Activated CD8-positive, alpha-beta T cell treated with anti-CD3 and anti-CD28 coated beads for 36 hours (primary cell): ENCODE measurements at regions not wholly inside any gene's neighbourhood (a gene's known extent, or its start where the extent isn't known, plus 50 kb on each side); places are given as distances from the start of the nearest gene placed in this dataset.

Source experiments
- ATAC-seq: fragments of 200-7000 bp; cut with Tn5 transposase; one replicate; pipeline ENCODE4 v1.10.0; 2021; ENCODE audit warnings: mild to moderate bottlenecking, moderate library complexity
- CTCF ChIA-PET: fragments of 350-600 bp; sonication (Branson Sonifier 250); formaldehyde crosslinking; loops from one replicate; lab custom pipeline; 2021; ENCODE audit warnings: antibody characterized with exemption; lab: Charles Lee
- POLR2A ChIA-PET: fragments of 350-600 bp; sonication (Branson Sonifier 250); formaldehyde crosslinking; loops from one replicate; lab custom pipeline; 2021; ENCODE audit warnings: antibody characterized with exemption; lab: Charles Lee
- DNase-seq: peaks from one replicate; pipeline ENCODE4 v3.0.0-alpha.2; 2020
- H3K27ac Mint-ChIP-seq: one replicate; pipeline ENCODE4 v1.8.0; 2021; ENCODE audit warnings: mild to moderate bottlenecking, mixed read lengths
- H3K27me3 Mint-ChIP-seq: one replicate; pipeline ENCODE4 v1.8.0; 2021; ENCODE audit warnings: mixed read lengths
- H3K36me3 Mint-ChIP-seq: one replicate; pipeline ENCODE4 v1.8.0; 2021; ENCODE audit warnings: low read depth, mixed read lengths
- H3K4me1 Mint-ChIP-seq: one replicate; pipeline ENCODE4 v1.8.0; 2021; ENCODE audit warnings: low read depth, mixed read lengths
- H3K4me3 Mint-ChIP-seq: one replicate; pipeline ENCODE4 v1.8.0; 2021; ENCODE audit warnings: mild to moderate bottlenecking, moderate library complexity, mixed read lengths
- H3K9me3 Mint-ChIP-seq: one replicate; pipeline ENCODE4 v1.8.0; 2021; ENCODE audit warnings: mixed read lengths
- intact Hi-C: fragments of 100-400 bp; cut with micrococcal nuclease; formaldehyde crosslinking; loops from one replicate; pipeline ENCODE4 v1.10.0; 2022
- TF ChIP-seq, protein P1 (sequence below): fragments of 200-600 bp; IDR thresholded peaks from one replicate; pipeline ENCODE4 v1.8.0; 2022; ENCODE audit warnings: antibody characterized with exemption, mild to moderate bottlenecking

DNA sequence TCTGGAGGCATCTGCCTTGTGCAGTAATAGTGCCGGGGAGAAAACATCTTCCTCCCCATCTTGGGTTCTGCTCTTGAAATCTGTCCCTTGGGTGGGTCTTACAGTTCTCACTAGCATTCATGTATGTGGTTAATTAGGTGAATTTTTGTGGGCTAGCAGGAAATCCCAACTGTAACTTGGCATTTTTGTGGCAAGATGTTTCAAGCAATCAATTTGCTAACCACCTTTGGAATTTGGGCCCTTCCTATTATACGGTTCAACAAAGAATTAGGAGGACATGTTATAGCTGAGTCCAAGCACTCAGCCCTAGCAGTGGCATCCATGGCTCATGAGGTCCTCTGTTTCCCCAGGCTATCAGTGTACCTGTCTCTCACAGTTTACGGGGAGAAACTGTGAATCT, 89.1 kb upstream of the MTNR1B start:
- TF ChIP-seq, protein P1, sequence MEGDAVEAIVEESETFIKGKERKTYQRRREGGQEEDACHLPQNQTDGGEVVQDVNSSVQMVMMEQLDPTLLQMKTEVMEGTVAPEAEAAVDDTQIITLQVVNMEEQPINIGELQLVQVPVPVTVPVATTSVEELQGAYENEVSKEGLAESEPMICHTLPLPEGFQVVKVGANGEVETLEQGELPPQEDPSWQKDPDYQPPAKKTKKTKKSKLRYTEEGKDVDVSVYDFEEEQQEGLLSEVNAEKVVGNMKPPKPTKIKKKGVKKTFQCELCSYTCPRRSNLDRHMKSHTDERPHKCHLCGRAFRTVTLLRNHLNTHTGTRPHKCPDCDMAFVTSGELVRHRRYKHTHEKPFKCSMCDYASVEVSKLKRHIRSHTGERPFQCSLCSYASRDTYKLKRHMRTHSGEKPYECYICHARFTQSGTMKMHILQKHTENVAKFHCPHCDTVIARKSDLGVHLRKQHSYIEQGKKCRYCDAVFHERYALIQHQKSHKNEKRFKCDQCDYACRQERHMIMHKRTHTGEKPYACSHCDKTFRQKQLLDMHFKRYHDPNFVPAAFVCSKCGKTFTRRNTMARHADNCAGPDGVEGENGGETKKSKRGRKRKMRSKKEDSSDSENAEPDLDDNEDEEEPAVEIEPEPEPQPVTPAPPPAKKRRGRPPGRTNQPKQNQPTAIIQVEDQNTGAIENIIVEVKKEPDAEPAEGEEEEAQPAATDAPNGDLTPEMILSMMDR: no peak
- no peak for DNase-seq
- Mint-ChIP-seq H3K27ac (no peak overlapping the region), H3K4me1 (no peaks in the 10 kb centered on the region), H3K4me3 (no peak overlapping the region), H3K9me3 (no peaks in the 10 kb centered on the region), H3K27me3 (no peaks in the 10 kb centered on the region), H3K36me3 (no peaks in the 10 kb centered on the region)
- ChIA-PET CTCF (no interaction called here), POLR2A (no interaction called here)
- intact Hi-C loops: no loop called here
- no peak for ATAC-seq

DNA sequence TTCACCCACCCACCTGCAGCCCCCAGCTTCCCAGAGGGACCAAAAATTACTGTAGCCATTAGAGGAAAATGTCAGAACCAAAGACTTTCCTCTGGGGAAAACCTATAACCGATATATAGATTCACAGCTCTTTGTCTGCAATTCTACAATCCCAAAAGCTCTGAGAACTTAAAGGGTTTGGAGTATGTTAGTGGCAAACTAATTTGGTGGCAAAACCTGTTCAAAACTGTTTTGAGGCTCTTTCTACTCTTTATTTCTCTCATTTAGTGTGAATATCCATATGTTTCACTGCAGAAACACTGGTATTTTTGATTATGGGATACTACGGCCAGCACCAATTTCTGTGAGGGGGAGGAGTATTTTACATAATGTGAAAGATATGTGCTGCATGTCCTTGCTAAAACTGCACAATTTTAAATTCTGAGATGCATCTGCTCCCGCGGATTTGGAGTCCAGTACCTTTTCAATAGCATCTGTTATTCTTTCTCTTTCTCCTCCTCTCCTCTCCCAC, 87.5 kb upstream of the MTNR1B start:
- Mint-ChIP-seq H3K4me1 (no peaks in the 10 kb centered on the region), H3K36me3 (no peaks in the 10 kb centered on the region), H3K27me3 (no peaks in the 10 kb centered on the region), H3K9me3 (no peaks in the 10 kb centered on the region), H3K27ac (no peak overlapping the region), H3K4me3 (no peak overlapping the region)
- intact Hi-C loops: no loop called here
- DNase-seq (no peak), ATAC-seq (no peak)
- CTCF ChIA-PET: no interaction called here
- POLR2A ChIA-PET: no interaction called here
- TF ChIP-seq, protein P1: no peak

DNA sequence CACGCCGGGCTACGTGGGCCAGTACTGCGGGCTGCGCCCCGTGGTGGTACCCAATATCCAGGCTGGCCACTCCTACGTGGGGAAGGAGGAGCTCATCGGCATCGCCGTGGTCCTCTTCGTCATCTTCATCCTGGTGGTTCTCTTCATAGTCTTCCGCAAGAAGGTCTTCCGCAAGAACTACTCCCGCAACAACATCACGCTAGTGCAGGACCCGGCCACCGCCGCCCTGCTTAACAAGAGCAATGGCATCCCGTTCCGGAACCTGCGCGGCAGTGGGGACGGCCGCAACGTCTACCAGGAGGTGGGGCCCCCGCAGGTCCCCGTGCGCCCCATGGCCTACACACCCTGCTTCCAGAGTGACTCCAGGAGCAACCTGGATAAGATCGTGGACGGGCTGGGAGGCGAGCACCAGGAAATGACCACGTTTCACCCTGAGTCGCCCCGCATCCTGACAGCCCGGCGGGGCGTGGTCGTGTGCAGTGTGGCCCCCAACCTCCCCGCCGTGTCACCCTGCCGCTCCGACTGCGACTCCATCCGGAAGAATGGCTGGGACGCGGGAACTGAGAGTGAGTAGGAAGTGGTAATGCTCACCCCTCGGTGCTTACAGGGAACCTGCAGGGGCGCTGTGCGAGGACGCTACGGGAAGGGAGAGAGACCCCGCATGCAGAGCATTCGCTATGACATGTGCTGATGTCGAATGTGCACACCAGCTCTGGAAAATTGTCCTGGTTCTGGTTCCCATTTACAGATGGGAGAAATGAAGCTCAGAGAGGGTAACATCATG, 86.4 kb upstream of the MTNR1B start:
- DNase-seq (no peak), ATAC-seq (no peak)
- Mint-ChIP-seq H3K4me3 (no peak overlapping the region), H3K9me3 (no peaks in the 10 kb centered on the region), H3K27me3 (no peaks in the 10 kb centered on the region), H3K36me3 (no peaks in the 10 kb centered on the region), H3K27ac (no peak overlapping the region), H3K4me1 (no peaks in the 10 kb centered on the region)
- intact Hi-C loops: no loop called here
- TF ChIP-seq, protein P1: no peak
- CTCF ChIA-PET: no interaction called here
- POLR2A ChIA-PET: no interaction called here

DNA sequence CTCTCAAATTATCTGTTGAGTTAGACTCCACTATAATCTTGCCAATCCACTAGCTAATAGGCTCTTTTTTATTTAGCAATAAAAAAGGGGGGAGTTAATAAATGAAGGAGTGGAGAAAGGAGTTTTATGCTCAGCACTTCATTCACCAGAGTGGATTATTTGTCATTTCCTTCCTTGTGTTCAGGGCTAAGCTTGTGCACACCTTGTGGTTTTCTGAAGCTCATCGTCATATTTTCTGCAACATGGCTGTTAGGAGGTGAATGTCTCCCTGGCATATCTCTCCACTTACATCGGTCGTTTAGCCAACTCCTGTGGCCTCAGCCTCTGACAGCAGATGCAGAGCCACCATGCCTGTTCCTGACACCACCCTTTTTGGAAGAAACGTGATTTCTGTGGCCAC, 83.9 kb upstream of the MTNR1B start:
- ATAC-seq (no peak), DNase-seq (no peak)
- TF ChIP-seq, protein P1: no peak
- CTCF ChIA-PET: interaction anchor here (0.6 to 0.7 kb wide), 3 partner anchors 28 to 340 kb away, joined by 3 read pairs; no protein-coding TSS in a partner anchor
- Mint-ChIP-seq H3K27ac (no peak overlapping the region), H3K4me3 (no peak overlapping the region), H3K4me1 (no peaks in the 10 kb centered on the region), H3K27me3 (no peaks in the 10 kb centered on the region), H3K36me3 (no peaks in the 10 kb centered on the region), H3K9me3 (no peaks in the 10 kb centered on the region)
- intact Hi-C loops: no loop called here
- POLR2A ChIA-PET: no interaction called here

DNA sequence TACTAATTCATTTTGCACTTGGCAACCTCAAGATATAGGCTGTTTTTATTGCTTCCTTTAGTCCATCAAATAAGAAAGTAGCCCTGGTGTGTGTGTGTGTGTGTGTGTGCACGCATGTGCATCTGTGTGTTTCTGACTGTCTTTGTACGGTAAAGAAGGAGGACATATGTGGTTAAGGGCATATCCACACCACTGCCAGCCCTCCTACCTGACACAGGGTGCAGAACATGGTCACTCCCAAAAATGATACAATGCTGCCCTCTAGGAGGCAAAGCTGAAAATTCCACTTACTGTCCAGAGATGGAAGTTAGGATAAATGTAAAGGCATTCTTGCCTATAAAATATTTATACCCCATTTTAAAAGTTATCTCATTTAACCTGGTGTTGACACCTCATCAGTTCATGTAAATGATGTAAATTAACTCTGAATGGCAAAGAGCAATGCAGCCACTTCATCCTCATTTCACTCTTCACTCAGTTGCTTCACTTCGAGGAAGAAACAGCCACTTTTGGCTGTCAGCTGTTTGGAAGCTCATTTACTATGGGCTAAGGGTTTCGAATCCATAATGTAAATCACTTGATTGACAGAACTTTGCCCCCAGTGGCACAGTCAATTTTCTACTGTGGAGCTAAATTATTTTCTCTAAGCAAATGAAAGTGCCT, 83.1 kb upstream of the MTNR1B start:
- ChIA-PET CTCF (interaction anchor here (0.6 to 1.0 kb wide), 3 partner anchors 19 to 339 kb away, joined by 3 read pairs; no protein-coding TSS in a partner anchor), POLR2A (no interaction called here)
- DNase-seq: peak; percentile 38
- Mint-ChIP-seq H3K9me3 (no peaks in the 10 kb centered on the region), H3K4me1 (no peaks in the 10 kb centered on the region), H3K36me3 (no peaks in the 10 kb centered on the region), H3K27me3 (no peaks in the 10 kb centered on the region), H3K4me3 (no peak overlapping the region), H3K27ac (no peak overlapping the region)
- intact Hi-C loops: no loop called here
- TF ChIP-seq, protein P1: no peak
- peak; percentile 39 for ATAC-seq
